Liver (tissue), 8 donors: ENCODE measurements at regions not wholly inside any gene's neighbourhood (a gene's known extent, or its start where the extent isn't known, plus 50 kb on each side); places are given as distances from the start of the nearest gene placed in this dataset.

Source experiments
- DNase-seq: peaks from one replicate; pipeline ENCODE4 v3.0.0-alpha.2; 2017; ENCODE audit warnings: low spot score
- H3K27ac ChIP-seq, 2 donors: one replicate each; pipeline ENCODE4 v1.7.0; 2013; ENCODE audit warnings: inconsistent platforms in 2 of 2, low read length in 2 of 2, control low read depth in 1 of 2, low read depth in 1 of 2, mild to moderate bottlenecking in 1 of 2
- H3K27me3 ChIP-seq, 4 donors: one replicate each; pipeline versions ENCODE4 v1.6.1 to v1.7.0; 2013; ENCODE audit warnings: low read length in 3 of 4, inconsistent platforms in 1 of 4, mild to moderate bottlenecking in 1 of 4, moderate library complexity in 1 of 4; ENCODE audit not compliant: control insufficient read depth in 4 of 4, insufficient read depth in 4 of 4
- H3K36me3 ChIP-seq, 4 donors: one replicate each; pipeline versions ENCODE4 v1.6.1 to v1.7.0; 2013; ENCODE audit warnings: low read length in 3 of 4, mild to moderate bottlenecking in 3 of 4, low read depth in 1 of 4, moderate library complexity in 1 of 4; ENCODE audit not compliant: control insufficient read depth in 4 of 4, insufficient read depth in 3 of 4
- H3K4me1 ChIP-seq, 4 donors: one replicate each; pipeline versions ENCODE4 v1.6.1 to v1.7.0; 2013; ENCODE audit warnings: low read length in 3 of 4, mild to moderate bottlenecking in 3 of 4, moderate library complexity in 1 of 4; ENCODE audit not compliant: control insufficient read depth in 4 of 4, insufficient read depth in 4 of 4
- H3K4me3 ChIP-seq, 3 donors: one replicate each; pipeline versions ENCODE4 v1.6.1 to v1.7.0; 2013; ENCODE audit warnings: low read length in 3 of 3, control low read depth in 1 of 3, low read depth in 1 of 3, mild to moderate bottlenecking in 1 of 3
- H3K9ac ChIP-seq, 2 donors: one replicate each; pipeline ENCODE4 v1.7.0; 2013; ENCODE audit warnings: low read length in 2 of 2, mild to moderate bottlenecking in 2 of 2, moderate library complexity in 2 of 2, control low read depth in 1 of 2, low read depth in 1 of 2
- H3K9me3 ChIP-seq, 4 donors: one replicate each; pipeline versions ENCODE4 v1.6.1 to v1.7.0; 2013; ENCODE audit warnings: low read length in 3 of 4; ENCODE audit not compliant: control insufficient read depth in 4 of 4
- EGR1 ChIP-seq, 2 donors: IDR thresholded peaks; 2 replicates each; pipeline ENCODE4 v1.6.1; 2016 to 2018; ENCODE audit warnings: antibody characterized with exemption in 2 of 2, low read depth in 2 of 2
- FOXA1 ChIP-seq: IDR thresholded peaks from 2 replicates; pipeline ENCODE4 v1.6.1; 2016; ENCODE audit warnings: antibody characterized with exemption
- FOXA2 ChIP-seq: IDR thresholded peaks from 2 replicates; pipeline ENCODE4 v1.6.1; 2016; ENCODE audit warnings: antibody characterized with exemption
- GABPA ChIP-seq, 2 donors: IDR thresholded peaks in 1 of 2; conservative IDR thresholded peaks in 1 of 2; 2 replicates each; pipeline ENCODE4 v1.6.1; 2016; ENCODE audit warnings: antibody characterized with exemption in 2 of 2, mild to moderate bottlenecking in 1 of 2, moderate library complexity in 1 of 2
- HNF4A ChIP-seq, 2 donors: conservative IDR thresholded peaks; 2 replicates each; pipeline ENCODE4 v1.6.1; 2016; ENCODE audit warnings: antibody characterized with exemption in 2 of 2, mild to moderate bottlenecking in 2 of 2
- JUND ChIP-seq, 2 donors: IDR thresholded peaks; 2 replicates each; pipeline ENCODE4 v1.6.1; 2016; ENCODE audit warnings: antibody characterized with exemption in 2 of 2
- NR2F2 ChIP-seq: IDR thresholded peaks from 2 replicates; pipeline ENCODE4 v1.6.1; 2016; ENCODE audit warnings: antibody characterized with exemption
- RXRA ChIP-seq, 2 donors: IDR thresholded peaks; 2 replicates each; pipeline ENCODE4 v1.6.1; 2017 to 2018; ENCODE audit warnings: antibody characterized with exemption in 2 of 2, mild to moderate bottlenecking in 1 of 2
- SP1 ChIP-seq: IDR thresholded peaks from 2 replicates; pipeline ENCODE4 v1.6.1; 2018; ENCODE audit warnings: antibody characterized with exemption, mild to moderate bottlenecking
- TAF1 ChIP-seq: conservative IDR thresholded peaks from 2 replicates; pipeline ENCODE4 v1.6.1; 2016; ENCODE audit warnings: antibody characterized with exemption, mild to moderate bottlenecking
- YY1 ChIP-seq: IDR thresholded peaks from 2 replicates; pipeline ENCODE4 v1.6.1; 2016; ENCODE audit warnings: antibody characterized with exemption, mild to moderate bottlenecking
- WGBS: extraction: QIAGEN DNeasy Blood & Tissue Kit; methylation state at CpG from one replicate; pipeline ENCODE4 v1.1.7; 2013; 5-methylcytosine and 5-hydroxymethylcytosine counted together
- TF ChIP-seq, protein P1 (sequence below): IDR thresholded peaks from 2 replicates; pipeline ENCODE4 v1.6.1; 2016; ENCODE audit warnings: antibody characterized with exemption
- TF ChIP-seq, protein P2 (sequence below): fragments of 150-350 bp; IDR thresholded peaks from 2 replicates; pipeline ENCODE4 v1.5.1; 2017; ENCODE audit warnings: improper control_type of control experiment, low read depth, low read length; ENCODE audit not compliant: missing input control
- TF ChIP-seq, protein P3 (sequence below): IDR thresholded peaks from 2 replicates; pipeline ENCODE4 v1.6.1; 2016; ENCODE audit warnings: antibody characterized with exemption
- donor health status: healthy.
- donor health status: healthy.
- donor health status: healthy.
- donor health status: healthy.
- donor health status: healthy.

DNA sequence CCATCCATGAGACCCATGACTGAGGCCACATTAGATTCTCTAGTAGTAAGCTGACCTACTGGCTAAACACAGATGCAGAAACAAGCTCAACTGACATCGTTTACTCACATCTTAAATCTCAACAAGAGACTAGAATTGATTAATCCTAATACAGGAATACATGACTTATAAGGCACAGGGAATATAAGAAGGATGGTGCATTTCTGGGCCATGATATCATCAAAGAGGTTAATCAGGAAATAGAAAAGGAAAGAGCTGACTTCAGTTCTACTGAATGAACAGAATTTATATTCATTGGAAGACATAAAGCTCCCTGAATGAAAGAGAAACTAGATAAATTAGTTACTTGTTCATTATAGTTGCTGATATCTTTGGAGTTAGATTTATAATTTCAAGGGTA lies 1406.5 kb downstream of the STIM2 start:
- H3K4me3 ChIP-seq = no peak overlapping the region
- H3K27ac ChIP-seq = no peak overlapping the region
- H3K9ac ChIP-seq = no peak overlapping the region
- H3K27me3 ChIP-seq = no peaks in the 10 kb centered on the region
- H3K9me3 ChIP-seq = no peaks in the 10 kb centered on the region
- WGBS = 71% methylated on average over 1 of the region's 1 CpG
- TF ChIP-seq SP1 = no peak
- TF ChIP-seq JUND (IDR thresholded peaks at IDR 0.05) = no peak
- TF ChIP-seq, protein P1, sequence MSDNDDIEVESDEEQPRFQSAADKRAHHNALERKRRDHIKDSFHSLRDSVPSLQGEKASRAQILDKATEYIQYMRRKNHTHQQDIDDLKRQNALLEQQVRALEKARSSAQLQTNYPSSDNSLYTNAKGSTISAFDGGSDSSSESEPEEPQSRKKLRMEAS = no peak
- TF ChIP-seq, protein P2, sequence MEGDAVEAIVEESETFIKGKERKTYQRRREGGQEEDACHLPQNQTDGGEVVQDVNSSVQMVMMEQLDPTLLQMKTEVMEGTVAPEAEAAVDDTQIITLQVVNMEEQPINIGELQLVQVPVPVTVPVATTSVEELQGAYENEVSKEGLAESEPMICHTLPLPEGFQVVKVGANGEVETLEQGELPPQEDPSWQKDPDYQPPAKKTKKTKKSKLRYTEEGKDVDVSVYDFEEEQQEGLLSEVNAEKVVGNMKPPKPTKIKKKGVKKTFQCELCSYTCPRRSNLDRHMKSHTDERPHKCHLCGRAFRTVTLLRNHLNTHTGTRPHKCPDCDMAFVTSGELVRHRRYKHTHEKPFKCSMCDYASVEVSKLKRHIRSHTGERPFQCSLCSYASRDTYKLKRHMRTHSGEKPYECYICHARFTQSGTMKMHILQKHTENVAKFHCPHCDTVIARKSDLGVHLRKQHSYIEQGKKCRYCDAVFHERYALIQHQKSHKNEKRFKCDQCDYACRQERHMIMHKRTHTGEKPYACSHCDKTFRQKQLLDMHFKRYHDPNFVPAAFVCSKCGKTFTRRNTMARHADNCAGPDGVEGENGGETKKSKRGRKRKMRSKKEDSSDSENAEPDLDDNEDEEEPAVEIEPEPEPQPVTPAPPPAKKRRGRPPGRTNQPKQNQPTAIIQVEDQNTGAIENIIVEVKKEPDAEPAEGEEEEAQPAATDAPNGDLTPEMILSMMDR = no peak
- TF ChIP-seq EGR1 (IDR thresholded peaks at IDR 0.05; ENCODE audit: low read depth in 2 of 2) = no peak
- TF ChIP-seq FOXA1 = no peak
- TF ChIP-seq TAF1 = no peak
- no peak for TF ChIP-seq YY1
- TF ChIP-seq, protein P3, sequence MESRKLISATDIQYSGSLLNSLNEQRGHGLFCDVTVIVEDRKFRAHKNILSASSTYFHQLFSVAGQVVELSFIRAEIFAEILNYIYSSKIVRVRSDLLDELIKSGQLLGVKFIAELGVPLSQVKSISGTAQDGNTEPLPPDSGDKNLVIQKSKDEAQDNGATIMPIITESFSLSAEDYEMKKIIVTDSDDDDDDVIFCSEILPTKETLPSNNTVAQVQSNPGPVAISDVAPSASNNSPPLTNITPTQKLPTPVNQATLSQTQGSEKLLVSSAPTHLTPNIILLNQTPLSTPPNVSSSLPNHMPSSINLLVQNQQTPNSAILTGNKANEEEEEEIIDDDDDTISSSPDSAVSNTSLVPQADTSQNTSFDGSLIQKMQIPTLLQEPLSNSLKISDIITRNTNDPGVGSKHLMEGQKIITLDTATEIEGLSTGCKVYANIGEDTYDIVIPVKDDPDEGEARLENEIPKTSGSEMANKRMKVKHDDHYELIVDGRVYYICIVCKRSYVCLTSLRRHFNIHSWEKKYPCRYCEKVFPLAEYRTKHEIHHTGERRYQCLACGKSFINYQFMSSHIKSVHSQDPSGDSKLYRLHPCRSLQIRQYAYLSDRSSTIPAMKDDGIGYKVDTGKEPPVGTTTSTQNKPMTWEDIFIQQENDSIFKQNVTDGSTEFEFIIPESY = no peak
- no peak for TF ChIP-seq FOXA2
- TF ChIP-seq NR2F2 = no peak
- no peak for TF ChIP-seq HNF4A (conservative IDR thresholded peaks at IDR 0.05)
- no peak for TF ChIP-seq GABPA (IDR thresholded peaks at IDR 0.05 in 1 of 2, conservative IDR thresholded peaks at IDR 0.05 in 1 of 2)
- H3K4me1 ChIP-seq = no peaks in the 10 kb centered on the region
- no peak for DNase-seq
- H3K36me3 ChIP-seq = no peaks in the 10 kb centered on the region

DNA sequence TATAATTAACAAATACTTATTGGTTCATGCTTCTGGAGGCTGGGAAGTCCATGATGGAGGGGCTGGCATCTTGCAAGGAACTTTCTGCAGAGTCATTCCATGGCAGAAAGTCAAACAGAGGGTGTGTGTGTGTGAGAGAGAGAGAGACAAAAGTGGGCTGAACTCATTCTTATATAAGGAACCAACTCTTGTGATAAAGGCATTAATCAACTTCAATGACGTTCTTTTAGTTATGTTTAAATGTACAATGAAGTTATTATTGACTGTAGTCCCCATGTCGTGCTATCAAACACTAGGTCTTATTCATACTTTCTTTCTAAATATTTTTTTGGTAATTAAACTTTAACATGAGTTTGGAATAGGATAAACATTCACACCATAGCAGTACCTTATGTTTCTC lies 1408.8 kb downstream of the STIM2 start:
- H3K36me3 ChIP-seq = no peaks in the 10 kb centered on the region
- DNase-seq = no peak
- no peaks in the 10 kb centered on the region for H3K4me1 ChIP-seq
- no peaks in the 10 kb centered on the region for H3K9me3 ChIP-seq
- H3K27ac ChIP-seq = no peak overlapping the region
- H3K9ac ChIP-seq = no peak overlapping the region
- TF ChIP-seq, protein P2 = no peak
- TF ChIP-seq, protein P3 = no peak
- TF ChIP-seq, protein P1 = no peak
- TF ChIP-seq FOXA1 (no peak), RXRA (IDR thresholded peaks at IDR 0.05) (no peak), YY1 (no peak), GABPA (IDR thresholded peaks at IDR 0.05 in 1 of 2, conservative IDR thresholded peaks at IDR 0.05 in 1 of 2) (no peak), EGR1 (IDR thresholded peaks at IDR 0.05; ENCODE audit: low read depth in 2 of 2) (no peak)
- H3K27me3 ChIP-seq = no peaks in the 10 kb centered on the region
- H3K4me3 ChIP-seq = no peak overlapping the region
- 80% methylated on average over 2 of the region's 2 CpGs for WGBS
